ENCODE measurements at regions not wholly inside any gene's neighbourhood (a gene's known extent, or its start where the extent isn't known, plus 50 kb on each side); places are given as distances from the start of the nearest gene placed in this dataset.
"Not testable (repeated sequence)": the region's sequence is repeated elsewhere in the genome, so short reads cannot be mapped to it uniquely, and the experiment has no call there.

- no peak for DNase-seq (ENCODE audit: low read depth, low spot score)
- Histone ChIP-seq H3K9me3 (ENCODE audit: low read depth, low read length) (no peaks in the 10 kb centered on the region), H3K4me3 (no peak overlapping the region), H3K36me3 (ENCODE audit: insufficient read depth, low read length) (no peaks in the 10 kb centered on the region), H3K9ac (ENCODE audit: insufficient read length) (no peak overlapping the region), H3K27ac (no peak overlapping the region)
- TF ChIP-seq FOXP2 (optimal IDR thresholded peaks at IDR 0.05; ENCODE audit: control extremely low read depth, extremely low read length, insufficient read depth): no peak
- no peak for TF ChIP-seq POLR2AphosphoS5 (IDR thresholded peaks at IDR 0.05; ENCODE audit: borderline replicate concordance, low read depth, low read length)
- TF ChIP-seq EZH2 (IDR thresholded peaks at IDR 0.05): no peak
These were observed 1016.2 kb upstream of the PCDH20 start for GRCh38 chr13:62431852-62432251.

GRCh38 chr13:62418872-62419271 is 1003.2 kb upstream of the PCDH20 start:
- TF ChIP-seq POLR2AphosphoS5 (IDR thresholded peaks at IDR 0.05; ENCODE audit: borderline replicate concordance, low read depth, low read length): no peak
- no peak for TF ChIP-seq EZH2 (IDR thresholded peaks at IDR 0.05)
- no peak for TF ChIP-seq FOXP2 (optimal IDR thresholded peaks at IDR 0.05; ENCODE audit: control extremely low read depth, extremely low read length, insufficient read depth)
- H3K9ac ChIP-seq (ENCODE audit: insufficient read length): no peak overlapping the region
- no peak overlapping the region for H3K4me3 ChIP-seq
- no peaks in the 10 kb centered on the region for H3K9me3 ChIP-seq (ENCODE audit: low read depth, low read length)
- H3K27ac ChIP-seq: no peak overlapping the region
- no peaks in the 10 kb centered on the region for H3K36me3 ChIP-seq (ENCODE audit: insufficient read depth, low read length)
- peak; percentile 65 for DNase-seq (ENCODE audit: low read depth, low spot score)

GRCh38 chr13:62418376-62418775 is 1002.7 kb upstream of the PCDH20 start:
- Histone ChIP-seq H3K27ac (no peak overlapping the region), H3K9me3 (ENCODE audit: low read depth, low read length) (no peaks in the 10 kb centered on the region), H3K4me3 (no peak overlapping the region), H3K9ac (ENCODE audit: insufficient read length) (no peak overlapping the region), H3K36me3 (ENCODE audit: insufficient read depth, low read length) (no peaks in the 10 kb centered on the region)
- TF ChIP-seq EZH2 (IDR thresholded peaks at IDR 0.05) (no peak), POLR2AphosphoS5 (IDR thresholded peaks at IDR 0.05; ENCODE audit: borderline replicate concordance, low read depth, low read length) (no peak), FOXP2 (optimal IDR thresholded peaks at IDR 0.05; ENCODE audit: control extremely low read depth, extremely low read length, insufficient read depth) (no peak)
- no peak for DNase-seq (ENCODE audit: low read depth, low spot score)

GRCh38 chr13:62407871-62408270 is 992.2 kb upstream of the PCDH20 start:
- Histone ChIP-seq H3K4me3 (no peak overlapping the region), H3K27ac (no peak overlapping the region), H3K9ac (ENCODE audit: insufficient read length) (no peak overlapping the region), H3K9me3 (ENCODE audit: low read depth, low read length) (no peaks in the 10 kb centered on the region), H3K36me3 (ENCODE audit: insufficient read depth, low read length) (no peaks in the 10 kb centered on the region)
- no peak for TF ChIP-seq EZH2 (IDR thresholded peaks at IDR 0.05)
- TF ChIP-seq POLR2AphosphoS5 (IDR thresholded peaks at IDR 0.05; ENCODE audit: borderline replicate concordance, low read depth, low read length): no peak
- TF ChIP-seq FOXP2 (optimal IDR thresholded peaks at IDR 0.05; ENCODE audit: control extremely low read depth, extremely low read length, insufficient read depth): no peak
- DNase-seq (ENCODE audit: low read depth, low spot score): no peak

- TF ChIP-seq POLR2AphosphoS5 (IDR thresholded peaks at IDR 0.05; ENCODE audit: borderline replicate concordance, low read depth, low read length) (no peak), FOXP2 (optimal IDR thresholded peaks at IDR 0.05; ENCODE audit: control extremely low read depth, extremely low read length, insufficient read depth) (no peak), EZH2 (IDR thresholded peaks at IDR 0.05) (no peak)
- Histone ChIP-seq H3K9me3 (ENCODE audit: low read depth, low read length) (no peaks in the 10 kb centered on the region), H3K36me3 (ENCODE audit: insufficient read depth, low read length) (no peaks in the 10 kb centered on the region), H3K9ac (ENCODE audit: insufficient read length) (peak overlapping the region; percentile 2), H3K27ac (no peak overlapping the region), H3K4me3 (no peak overlapping the region)
- DNase-seq (ENCODE audit: low read depth, low spot score): no peak
These were observed 972.9 kb upstream of the PCDH20 start for GRCh38 chr13:62388515-62388914.

GRCh38 chr13:62387647-62388046 is 972.0 kb upstream of the PCDH20 start:
- H3K9me3 ChIP-seq (ENCODE audit: low read depth, low read length): no peaks in the 10 kb centered on the region
- H3K4me3 ChIP-seq: 0 out of 2 replicates have a peak overlapping the region, but pooled peaks have one; percentile 32
- H3K9ac ChIP-seq (ENCODE audit: insufficient read length): peak overlapping the region; percentile 2
- no peak overlapping the region for H3K27ac ChIP-seq
- TF ChIP-seq POLR2AphosphoS5 (IDR thresholded peaks at IDR 0.05; ENCODE audit: borderline replicate concordance, low read depth, low read length) (no peak), EZH2 (IDR thresholded peaks at IDR 0.05) (no peak), FOXP2 (optimal IDR thresholded peaks at IDR 0.05; ENCODE audit: control extremely low read depth, extremely low read length, insufficient read depth) (no peak)
- peak; percentile 37 for DNase-seq (ENCODE audit: low read depth, low spot score)
- H3K36me3 ChIP-seq (ENCODE audit: insufficient read depth, low read length): no peaks in the 10 kb centered on the region

GRCh38 chr13:62379241-62379640 is 963.6 kb upstream of the PCDH20 start:
- H3K27ac ChIP-seq; DNase-seq (ENCODE audit: low read depth, low spot score); H3K4me3 ChIP-seq; H3K36me3 ChIP-seq (ENCODE audit: insufficient read depth, low read length); H3K9ac ChIP-seq (ENCODE audit: insufficient read length); H3K9me3 ChIP-seq (ENCODE audit: low read depth, low read length): not testable (repeated sequence)

GRCh38 chr13:62377838-62378237 is 962.2 kb upstream of the PCDH20 start:
- Histone ChIP-seq H3K4me3 (no peak overlapping the region), H3K27ac (no peak overlapping the region), H3K36me3 (ENCODE audit: insufficient read depth, low read length) (no peaks in the 10 kb centered on the region), H3K9ac (ENCODE audit: insufficient read length) (no peak overlapping the region), H3K9me3 (ENCODE audit: low read depth, low read length) (no peaks in the 10 kb centered on the region)
- no peak for TF ChIP-seq EZH2 (IDR thresholded peaks at IDR 0.05)
- no peak for DNase-seq (ENCODE audit: low read depth, low spot score)

- no peaks in the 10 kb centered on the region for H3K9me3 ChIP-seq (ENCODE audit: low read depth, low read length)
- H3K36me3 ChIP-seq (ENCODE audit: insufficient read depth, low read length): no peaks in the 10 kb centered on the region
- no peak for TF ChIP-seq FOXP2 (optimal IDR thresholded peaks at IDR 0.05; ENCODE audit: control extremely low read depth, extremely low read length, insufficient read depth)
- TF ChIP-seq EZH2 (IDR thresholded peaks at IDR 0.05): no peak
- no peak for TF ChIP-seq POLR2AphosphoS5 (IDR thresholded peaks at IDR 0.05; ENCODE audit: borderline replicate concordance, low read depth, low read length)
- no peak overlapping the region for H3K4me3 ChIP-seq
- DNase-seq (ENCODE audit: low read depth, low spot score): no peak
- H3K27ac ChIP-seq: no peak overlapping the region
- H3K9ac ChIP-seq (ENCODE audit: insufficient read length): no peak overlapping the region
These were observed 960.0 kb upstream of the PCDH20 start for GRCh38 chr13:62375653-62376052.
